CD4-positive, alpha-beta T cell treated with Interleukin-6 for 4 hours (primary cell): ENCODE measurements at regions not wholly inside any gene's neighbourhood (a gene's known extent, or its start where the extent isn't known, plus 50 kb on each side); places are given as distances from the start of the nearest gene placed in this dataset.

ENCODE experiments used
- DNase-seq: peaks from one replicate; pipeline ENCODE4 v3.0.0-alpha.2; 2020; ENCODE audit warnings: mixed read lengths

DNA sequence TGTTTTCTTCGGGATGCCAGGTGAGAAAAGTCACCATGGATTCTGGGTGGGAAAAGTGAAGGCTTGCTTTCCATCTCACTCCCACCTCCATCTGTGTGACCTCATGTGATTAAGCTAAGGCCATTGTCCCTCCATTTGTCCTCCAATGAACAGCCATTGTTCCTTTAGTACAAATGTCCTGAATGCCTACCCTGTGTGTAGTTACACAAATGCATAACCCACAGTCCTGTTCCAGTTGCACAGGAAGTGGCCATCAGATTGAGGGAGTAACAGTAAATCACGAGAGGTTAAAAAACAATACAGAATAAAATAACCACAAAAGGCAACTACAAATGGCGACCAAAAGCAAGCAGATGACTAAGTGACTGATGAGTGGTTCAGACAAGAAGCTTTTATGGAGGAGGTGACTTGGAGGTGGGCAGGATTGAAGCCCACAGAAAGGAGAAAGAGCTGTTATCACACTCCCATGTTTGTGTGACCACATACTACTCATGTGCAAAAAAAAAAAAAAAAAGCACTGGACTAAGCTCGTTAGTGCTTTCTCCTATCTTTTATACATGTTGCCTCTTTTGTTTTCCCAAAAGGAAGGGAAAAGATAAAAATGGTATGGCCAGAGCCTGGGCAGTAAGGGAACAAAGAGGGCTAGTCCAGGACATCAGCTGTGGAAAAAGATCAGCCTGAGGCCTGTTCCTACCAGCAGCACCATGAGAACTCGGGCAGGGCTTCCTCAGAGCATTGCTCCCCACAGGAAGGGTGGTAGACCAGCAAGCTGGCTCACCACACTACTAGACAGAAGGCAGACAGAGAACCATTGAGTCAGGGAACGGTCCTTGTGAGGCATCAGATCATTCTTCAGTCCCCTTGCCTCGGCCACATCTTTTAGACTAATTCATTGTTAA is 111.0 kb downstream of the TFAP2A start:
- DNase-seq: no peak

DNA sequence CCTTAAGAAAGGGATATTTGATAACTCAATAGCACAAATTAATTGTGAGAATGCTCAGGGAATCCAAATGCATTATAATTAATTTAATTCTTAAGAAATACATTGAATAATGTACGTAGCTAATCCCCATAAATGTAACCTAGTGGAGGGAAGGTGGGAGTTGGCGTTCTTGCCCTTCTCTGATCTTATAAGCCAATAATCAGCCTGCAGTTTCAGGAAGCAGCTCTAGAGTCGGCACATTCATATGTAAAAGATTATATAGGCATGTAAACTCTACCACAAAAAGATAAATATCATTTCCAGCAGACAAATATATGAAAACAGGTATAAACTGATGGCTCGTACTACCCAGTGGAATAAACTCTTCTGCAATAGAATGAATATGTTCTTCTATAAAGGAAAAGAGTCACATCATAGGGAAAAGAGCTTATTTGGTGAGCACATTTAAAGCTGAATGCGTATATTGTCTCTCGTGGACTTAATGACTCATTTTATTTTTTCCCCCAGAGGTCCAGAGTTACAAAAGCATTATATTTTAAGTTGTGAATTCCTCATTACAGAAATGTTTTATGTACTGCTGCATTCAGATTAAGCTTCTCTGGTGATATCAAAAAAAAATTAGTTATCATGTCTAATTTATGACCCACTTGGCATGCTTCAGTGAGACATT is 112.2 kb downstream of the TFAP2A start:
- DNase-seq: no peak

- no peak for DNase-seq
Measured at GRCh38 chr6:10300071-10300470, 114.8 kb downstream of the TFAP2A start.

DNA sequence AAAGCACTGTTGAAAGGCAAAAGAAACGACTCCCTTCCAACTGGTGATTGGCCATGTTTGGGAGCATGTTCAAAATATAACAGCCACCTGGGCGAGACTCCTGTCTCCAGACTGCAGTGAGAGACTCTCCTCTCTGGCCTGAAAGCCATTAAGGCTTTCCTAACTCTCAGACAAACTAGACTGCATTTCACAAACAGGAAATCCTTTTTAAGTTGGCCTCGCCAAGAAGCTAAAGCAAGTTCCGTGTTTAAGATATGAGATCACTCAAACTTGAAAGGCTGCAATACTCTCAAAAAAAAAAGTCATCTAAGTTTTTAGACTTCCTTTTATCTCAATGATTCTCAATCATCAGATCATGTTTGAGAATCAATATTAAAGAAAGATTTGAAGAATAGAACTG is 117.0 kb downstream of the TFAP2A start:
- no peak for DNase-seq

GRCh38 chr6:10278746-10279145 is 136.1 kb downstream of the TFAP2A start:
- DNase-seq: no peak

DNA sequence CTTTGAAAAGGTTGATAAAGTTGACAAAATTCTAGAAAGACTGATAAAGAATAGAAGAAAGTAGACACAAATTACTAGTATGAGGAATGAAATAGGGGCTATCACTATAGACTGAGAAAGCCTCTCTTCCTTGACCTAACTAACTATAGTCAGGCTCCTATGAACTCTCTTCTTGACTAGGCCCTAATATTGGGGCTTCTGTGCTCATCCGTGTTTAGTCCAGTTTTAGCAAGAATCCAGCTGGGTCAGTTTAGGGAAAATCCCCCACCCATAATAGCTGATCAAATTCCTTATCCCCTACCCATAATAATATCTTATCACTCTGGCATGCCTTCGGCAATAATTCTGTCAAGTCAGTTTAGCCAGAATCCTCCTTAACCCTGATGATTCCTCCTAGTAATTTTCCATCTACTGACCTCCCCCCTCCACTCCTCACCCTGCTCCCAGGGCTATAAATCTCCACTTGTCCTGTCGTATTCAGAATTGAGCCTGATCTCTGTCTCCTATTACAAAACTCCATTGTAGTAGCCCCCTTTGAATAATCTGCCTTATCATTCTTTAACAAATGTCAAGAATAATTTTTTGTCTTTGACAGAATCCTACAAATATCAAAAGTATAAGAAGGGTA is 138.1 kb downstream of the TFAP2A start:
- DNase-seq: no peak

DNA sequence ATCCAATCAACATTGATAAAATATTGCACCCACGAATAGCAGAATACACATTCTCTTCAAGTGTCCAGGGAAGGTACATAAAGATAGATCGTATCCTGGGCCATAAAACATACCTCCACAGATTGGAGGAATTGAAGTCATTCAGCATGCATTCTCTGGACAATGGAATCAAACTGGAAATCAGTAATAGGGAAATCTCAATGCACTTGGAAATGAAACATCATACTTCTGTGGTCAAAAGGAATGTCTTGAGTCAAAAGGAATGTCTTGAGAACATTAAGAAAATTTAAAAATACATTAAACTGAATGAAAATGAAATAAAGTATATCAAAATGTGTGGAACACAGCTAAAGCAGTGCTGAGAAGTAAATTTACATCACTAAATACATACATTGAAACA is 138.8 kb downstream of the TFAP2A start:
- no peak for DNase-seq

GRCh38 chr6:10272591-10272990 is 142.3 kb downstream of the TFAP2A start:
- no peak for DNase-seq

GRCh38 chr6:10271982-10272381 is 142.9 kb downstream of the TFAP2A start:
- DNase-seq: no peak

- DNase-seq: no peak
Measured at GRCh38 chr6:10269814-10270472, 144.9 kb downstream of the TFAP2A start.

GRCh38 chr6:10268611-10269310 is 146.1 kb downstream of the TFAP2A start:
- DNase-seq: no peak

- no peak for DNase-seq
Measured at GRCh38 chr6:10268111-10268510, 146.8 kb downstream of the TFAP2A start.

- DNase-seq: no peak
Measured at GRCh38 chr6:10266462-10266861, 148.4 kb downstream of the TFAP2A start.

DNA sequence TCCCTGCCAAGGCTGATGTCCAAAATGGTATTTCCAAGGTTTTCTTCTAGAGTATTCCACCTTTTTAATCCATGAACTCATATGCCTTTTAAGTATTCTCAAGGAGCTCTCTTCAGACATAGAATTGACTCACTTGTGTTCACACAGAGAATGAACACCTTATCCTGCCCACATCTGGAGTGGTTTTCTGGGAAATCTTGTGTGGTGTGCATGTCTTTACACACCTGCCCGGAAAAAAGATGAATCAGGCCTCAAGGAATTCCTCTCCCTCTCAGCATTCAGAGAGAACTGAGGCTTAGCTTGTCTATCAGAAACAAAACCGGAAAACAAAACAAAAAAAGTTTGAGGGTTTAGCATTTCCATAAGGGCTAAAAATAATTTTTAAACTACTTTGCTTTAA is 148.8 kb downstream of the TFAP2A start:
- DNase-seq: no peak

- no peak for DNase-seq
Measured at GRCh38 chr6:10262505-10262904, 152.4 kb downstream of the TFAP2A start.

GRCh38 chr6:10259671-10260070 is 155.2 kb downstream of the TFAP2A start:
- DNase-seq: no peak

- no peak for DNase-seq
Measured at GRCh38 chr6:10258341-10258740, 156.5 kb downstream of the TFAP2A start.

DNA sequence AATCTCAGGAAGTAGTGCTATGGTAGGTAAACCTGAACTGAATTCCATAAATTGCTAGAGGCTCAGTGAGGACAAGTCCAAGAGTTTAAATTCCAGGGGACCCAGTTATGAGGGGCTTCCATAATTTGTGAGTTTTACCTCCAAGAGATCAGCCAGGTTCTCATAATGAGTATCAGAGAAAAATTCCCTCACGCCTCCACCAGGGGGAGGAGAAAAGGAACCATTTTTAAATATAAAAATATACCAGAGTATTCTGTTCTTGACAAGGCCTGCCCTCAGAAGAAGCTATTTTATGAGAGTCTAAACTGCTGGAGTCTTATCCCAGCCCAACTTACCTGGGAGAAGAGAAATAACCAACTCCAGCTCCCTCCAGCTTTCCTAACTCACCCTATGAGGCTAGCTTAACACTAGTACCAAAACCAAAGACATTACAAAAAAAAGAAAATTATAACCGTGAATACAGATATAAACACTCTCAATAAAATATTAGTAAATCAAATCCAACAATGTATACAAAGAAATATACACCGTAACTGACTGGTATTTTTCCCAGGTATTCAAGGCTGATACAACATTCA is 158.7 kb downstream of the TFAP2A start:
- DNase-seq: no peak

GRCh38 chr6:10250655-10251220 is 164.1 kb downstream of the TFAP2A start:
- no peak for DNase-seq

DNA sequence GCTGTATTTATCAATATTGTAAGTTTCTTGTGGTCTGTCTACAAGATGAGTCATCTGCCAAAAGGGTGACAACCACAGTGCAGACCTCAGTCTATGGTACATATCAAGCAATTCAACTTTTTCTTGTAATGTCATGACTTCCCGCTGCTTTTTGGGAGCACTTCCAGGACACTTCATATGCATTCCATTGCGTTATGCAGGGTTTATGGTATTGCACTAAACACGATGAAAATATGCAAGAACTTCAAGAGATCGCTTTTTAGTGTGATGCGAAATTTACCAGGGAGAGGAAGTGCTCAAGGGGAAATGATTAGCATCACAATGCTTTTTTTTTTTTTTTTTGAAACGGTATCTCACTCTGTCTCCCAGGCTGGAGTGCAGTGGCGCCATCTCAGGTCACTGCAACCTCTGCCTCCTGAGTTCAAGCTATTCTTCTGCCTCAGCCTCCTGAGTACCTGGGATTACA is 166.5 kb downstream of the TFAP2A start:
- DNase-seq: no peak

GRCh38 chr6:10237298-10238038 is 177.4 kb downstream of the TFAP2A start:
- DNase-seq: no peak
